Mesothelial cell of epicardium (in vitro differentiated cells): ENCODE measurements at regions not wholly inside any gene's neighbourhood (a gene's known extent, or its start where the extent isn't known, plus 50 kb on each side); places are given as distances from the start of the nearest gene placed in this dataset.

ENCODE experiments used
- DNase-seq, 2 experiments: peaks; one replicate each; pipeline ENCODE4 v3.0.0; 2021; ENCODE audit warnings: low spot score in 2 of 2; ENCODE audit not compliant: unreplicated experiment in 2 of 2
- H3K27ac Mint-ChIP-seq: 2 replicates; pipeline ENCODE4 v1.8.0; 2021; ENCODE audit warnings: mixed read lengths
- H3K27me3 Mint-ChIP-seq: 2 replicates; pipeline ENCODE4 v1.8.0; 2021; ENCODE audit warnings: low read depth, mixed read lengths
- H3K36me3 Mint-ChIP-seq: 2 replicates; pipeline ENCODE4 v1.8.0; 2021; ENCODE audit warnings: mixed read lengths
- H3K4me1 Mint-ChIP-seq: 2 replicates; pipeline ENCODE4 v1.8.0; 2021; ENCODE audit warnings: mixed read lengths
- H3K4me3 Mint-ChIP-seq: 2 replicates; pipeline ENCODE4 v1.8.0; 2021; ENCODE audit warnings: mild to moderate bottlenecking, moderate library complexity, mixed read lengths
- H3K9me3 Mint-ChIP-seq: 2 replicates; pipeline ENCODE4 v1.8.0; 2021; ENCODE audit warnings: mixed read lengths
- CTCF ChIP-seq: fragments of 200-600 bp; sonication (generic); IDR thresholded peaks from one replicate; pipeline ENCODE4 v1.5.0; 2021; ENCODE audit warnings: antibody characterized with exemption; ENCODE audit not compliant: unreplicated experiment

DNA sequence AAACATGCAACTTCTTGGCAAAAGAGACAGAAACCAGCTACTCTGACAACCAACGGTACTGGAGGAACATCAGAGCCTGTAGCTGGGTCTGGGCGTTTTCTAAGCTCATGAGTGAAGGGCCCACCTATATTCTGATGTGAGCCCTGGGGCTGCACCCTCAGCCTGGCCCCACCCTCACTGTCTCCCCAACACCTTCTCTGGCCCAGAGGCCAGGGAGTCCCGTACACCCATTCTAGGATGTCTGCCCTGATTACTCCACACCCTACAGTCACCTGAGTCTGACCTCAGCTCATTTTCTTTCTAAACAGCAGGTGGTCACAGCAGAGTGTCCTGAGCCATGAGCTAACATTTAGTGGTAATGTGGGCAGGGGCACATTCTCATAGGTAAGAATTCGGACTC lies 439.2 kb downstream of the MATN1 start:
- Mint-ChIP-seq H3K4me3 (no peak overlapping the region), H3K36me3 (no peaks in the 10 kb centered on the region), H3K9me3 (no peaks in the 10 kb centered on the region), H3K27me3 (peaks cover 43% of the 10 kb centered on the region), H3K4me1 (peaks cover 14% of the 10 kb centered on the region), H3K27ac (no peak overlapping the region)
- no peak for TF ChIP-seq CTCF
- DNase-seq = no peak

GRCh38 chr1:30283199-30283962 lies 440.0 kb downstream of the MATN1 start:
- peak in 1 of 2 experiments; percentile 34 for DNase-seq
- peaks cover 42% of the 10 kb centered on the region for H3K27me3 Mint-ChIP-seq
- H3K36me3 Mint-ChIP-seq = no peaks in the 10 kb centered on the region

GRCh38 chr1:30280572-30280971 lies 442.8 kb downstream of the MATN1 start:
- peaks cover 43% of the 10 kb centered on the region for H3K27me3 Mint-ChIP-seq
- no peaks in the 10 kb centered on the region for H3K36me3 Mint-ChIP-seq
- H3K4me3 Mint-ChIP-seq = no peak overlapping the region
- no peak overlapping the region for H3K27ac Mint-ChIP-seq
- no peaks in the 10 kb centered on the region for H3K9me3 Mint-ChIP-seq
- no peaks in the 10 kb centered on the region for H3K4me1 Mint-ChIP-seq
- no peak for DNase-seq
- TF ChIP-seq CTCF = no peak

More at GRCh38 chr1:30283199-30283962, 440.0 kb downstream of the MATN1 start:
- H3K9me3 Mint-ChIP-seq = no peaks in the 10 kb centered on the region
- H3K4me3 Mint-ChIP-seq = no peak overlapping the region
- H3K4me1 Mint-ChIP-seq = peaks cover 14% of the 10 kb centered on the region
- TF ChIP-seq CTCF = no peak
- H3K27ac Mint-ChIP-seq = no peak overlapping the region

- no peaks in the 10 kb centered on the region for H3K9me3 Mint-ChIP-seq
- peak in 1 of 2 experiments; percentile 19 for DNase-seq
- H3K4me3 Mint-ChIP-seq = no peak overlapping the region
- H3K27me3 Mint-ChIP-seq = peaks cover 44% of the 10 kb centered on the region
- TF ChIP-seq CTCF = no peak
- no peak overlapping the region for H3K27ac Mint-ChIP-seq
- no peaks in the 10 kb centered on the region for H3K36me3 Mint-ChIP-seq
- no peaks in the 10 kb centered on the region for H3K4me1 Mint-ChIP-seq
Measured at GRCh38 chr1:30277911-30278310, 445.5 kb downstream of the MATN1 start.

GRCh38 chr1:30277415-30277814 lies 446.0 kb downstream of the MATN1 start:
- H3K27me3 Mint-ChIP-seq = peaks cover 47% of the 10 kb centered on the region
- H3K9me3 Mint-ChIP-seq = no peaks in the 10 kb centered on the region
- TF ChIP-seq CTCF = no peak
- no peaks in the 10 kb centered on the region for H3K36me3 Mint-ChIP-seq
- H3K4me3 Mint-ChIP-seq = no peak overlapping the region
- peak in 1 of 2 experiments; percentile 5 for DNase-seq
- no peaks in the 10 kb centered on the region for H3K4me1 Mint-ChIP-seq
- no peak overlapping the region for H3K27ac Mint-ChIP-seq
